SIG-M5 treated with dmso at 0.1 percent for 504 hours (cell line): ENCODE measurements at regions not wholly inside any gene's neighbourhood (a gene's known extent, or its start where the extent isn't known, plus 50 kb on each side); places are given as distances from the start of the nearest gene placed in this dataset.
A peak's percentile ranks its signal among the peaks of the same experiment; 100 is the strongest.
"Not testable (repeated sequence)": the region's sequence is repeated elsewhere in the genome, so short reads cannot be mapped to it uniquely, and the experiment has no call there.

ENCODE experiments used
- DNase-seq: peaks from one replicate; lab custom pipeline; 2025; ENCODE audit not compliant: unreplicated experiment; lab: John Stamatoyannopoulos, UW

- no peak for DNase-seq
These were observed 329.2 kb downstream of the DSC3 start for GRCh38 chr18:30713299-30713698.

GRCh38 chr18:30712383-30712782 is 330.2 kb downstream of the DSC3 start:
- peak; percentile 12 for DNase-seq

GRCh38 chr18:30709595-30709994 is 332.9 kb downstream of the DSC3 start:
- DNase-seq: no peak

GRCh38 chr18:30705943-30706342 is 336.6 kb downstream of the DSC3 start:
- no peak for DNase-seq

GRCh38 chr18:30698571-30698970 is 344.0 kb downstream of the DSC3 start:
- no peak for DNase-seq

- no peak for DNase-seq
These were observed 346.3 kb downstream of the DSC3 start for GRCh38 chr18:30696201-30696600.

GRCh38 chr18:30694773-30695172 is 347.8 kb downstream of the DSC3 start:
- DNase-seq: no peak

- DNase-seq: no peak
These were observed 353.3 kb downstream of the DSC3 start for GRCh38 chr18:30689216-30689615.

GRCh38 chr18:30687501-30687900 is 355.0 kb downstream of the DSC3 start:
- DNase-seq: no peak

GRCh38 chr18:30684825-30685481 is 357.6 kb downstream of the DSC3 start:
- DNase-seq: no peak

GRCh38 chr18:30683836-30684235 is 358.7 kb downstream of the DSC3 start:
- no peak for DNase-seq

GRCh38 chr18:30682672-30683071 is 359.9 kb downstream of the DSC3 start:
- DNase-seq: no peak

- DNase-seq: no peak
These were observed 363.1 kb downstream of the DSC3 start for GRCh38 chr18:30679285-30679930.

GRCh38 chr18:30677813-30678212 is 364.7 kb downstream of the DSC3 start:
- DNase-seq: not testable (repeated sequence)

- no peak for DNase-seq
These were observed 366.5 kb downstream of the DSC3 start for GRCh38 chr18:30676053-30676480.

- no peak for DNase-seq
These were observed 367.0 kb downstream of the DSC3 start for GRCh38 chr18:30675493-30675892.

- no peak for DNase-seq
These were observed 367.5 kb downstream of the DSC3 start for GRCh38 chr18:30675072-30675471.

- no peak for DNase-seq
These were observed 367.9 kb downstream of the DSC3 start for GRCh38 chr18:30674596-30674995.

GRCh38 chr18:30672439-30672838 is 370.1 kb downstream of the DSC3 start:
- DNase-seq: not testable (repeated sequence)

GRCh38 chr18:30658306-30658705 is 384.2 kb downstream of the DSC3 start:
- DNase-seq: no peak

GRCh38 chr18:30652387-30652786 is 390.2 kb downstream of the DSC3 start:
- DNase-seq: no peak

- DNase-seq: no peak
These were observed 392.0 kb downstream of the DSC3 start for GRCh38 chr18:30650499-30650898.

GRCh38 chr18:30644158-30644557 is 398.4 kb downstream of the DSC3 start:
- no peak for DNase-seq
